WTC11 (cell line): ENCODE measurements at regions not wholly inside any gene's neighbourhood (a gene's known extent, or its start where the extent isn't known, plus 50 kb on each side); places are given as distances from the start of the nearest gene placed in this dataset.

Experiments
- CREB1 ChIP-seq: sonication (generic); formaldehyde crosslinking; IDR thresholded peaks from 2 replicates; pipeline ENCODE4 v1.8.0; 2023; ENCODE audit warnings: mild to moderate bottlenecking, missing genetic modification reagents
- KAT7 ChIP-seq: sonication (generic); formaldehyde crosslinking; IDR thresholded peaks from 2 replicates; pipeline ENCODE4 v1.8.1; 2023; ENCODE audit warnings: missing genetic modification reagents, mild to moderate bottlenecking, borderline replicate concordance
- TF ChIP-seq, protein P1 (sequence below): fragments of 200-600 bp; IDR thresholded peaks from 2 replicates; pipeline ENCODE4 v1.8.0; 2022; ENCODE audit warnings: antibody characterized with exemption

DNA sequence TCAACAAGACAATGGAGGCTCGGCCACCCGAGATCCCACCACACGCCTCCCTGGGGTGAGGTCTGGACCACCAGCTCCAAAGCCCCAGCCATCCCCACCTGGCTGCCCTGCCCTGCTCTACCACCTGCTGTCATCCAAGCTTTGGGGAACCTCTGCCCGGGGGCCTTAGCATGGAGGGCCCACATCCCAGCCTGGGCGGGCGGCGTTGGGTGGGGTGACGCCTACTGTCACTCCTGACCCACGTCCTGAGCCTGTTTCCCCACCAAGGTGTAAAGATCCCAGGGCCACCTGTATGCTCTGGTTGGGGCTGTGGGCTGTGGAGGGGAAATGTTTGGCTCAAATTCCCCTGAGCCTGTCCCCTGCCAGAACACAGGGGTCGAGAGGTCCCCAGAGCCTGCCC, 437.6 kb downstream of the EIPR1 start:
- TF ChIP-seq, protein P1, sequence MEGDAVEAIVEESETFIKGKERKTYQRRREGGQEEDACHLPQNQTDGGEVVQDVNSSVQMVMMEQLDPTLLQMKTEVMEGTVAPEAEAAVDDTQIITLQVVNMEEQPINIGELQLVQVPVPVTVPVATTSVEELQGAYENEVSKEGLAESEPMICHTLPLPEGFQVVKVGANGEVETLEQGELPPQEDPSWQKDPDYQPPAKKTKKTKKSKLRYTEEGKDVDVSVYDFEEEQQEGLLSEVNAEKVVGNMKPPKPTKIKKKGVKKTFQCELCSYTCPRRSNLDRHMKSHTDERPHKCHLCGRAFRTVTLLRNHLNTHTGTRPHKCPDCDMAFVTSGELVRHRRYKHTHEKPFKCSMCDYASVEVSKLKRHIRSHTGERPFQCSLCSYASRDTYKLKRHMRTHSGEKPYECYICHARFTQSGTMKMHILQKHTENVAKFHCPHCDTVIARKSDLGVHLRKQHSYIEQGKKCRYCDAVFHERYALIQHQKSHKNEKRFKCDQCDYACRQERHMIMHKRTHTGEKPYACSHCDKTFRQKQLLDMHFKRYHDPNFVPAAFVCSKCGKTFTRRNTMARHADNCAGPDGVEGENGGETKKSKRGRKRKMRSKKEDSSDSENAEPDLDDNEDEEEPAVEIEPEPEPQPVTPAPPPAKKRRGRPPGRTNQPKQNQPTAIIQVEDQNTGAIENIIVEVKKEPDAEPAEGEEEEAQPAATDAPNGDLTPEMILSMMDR = no peak
- TF ChIP-seq KAT7 (CRISPR knock-in tag) (no peak), CREB1 (CRISPR knock-in tag) (no peak)
